NCI-H1105 (cell line): ENCODE measurements at regions not wholly inside any gene's neighbourhood (a gene's known extent, or its start where the extent isn't known, plus 50 kb on each side); places are given as distances from the start of the nearest gene placed in this dataset.

ENCODE experiments used
- DNase-seq: peaks from one replicate; lab custom pipeline; 2025; lab: John Stamatoyannopoulos, UW

DNA sequence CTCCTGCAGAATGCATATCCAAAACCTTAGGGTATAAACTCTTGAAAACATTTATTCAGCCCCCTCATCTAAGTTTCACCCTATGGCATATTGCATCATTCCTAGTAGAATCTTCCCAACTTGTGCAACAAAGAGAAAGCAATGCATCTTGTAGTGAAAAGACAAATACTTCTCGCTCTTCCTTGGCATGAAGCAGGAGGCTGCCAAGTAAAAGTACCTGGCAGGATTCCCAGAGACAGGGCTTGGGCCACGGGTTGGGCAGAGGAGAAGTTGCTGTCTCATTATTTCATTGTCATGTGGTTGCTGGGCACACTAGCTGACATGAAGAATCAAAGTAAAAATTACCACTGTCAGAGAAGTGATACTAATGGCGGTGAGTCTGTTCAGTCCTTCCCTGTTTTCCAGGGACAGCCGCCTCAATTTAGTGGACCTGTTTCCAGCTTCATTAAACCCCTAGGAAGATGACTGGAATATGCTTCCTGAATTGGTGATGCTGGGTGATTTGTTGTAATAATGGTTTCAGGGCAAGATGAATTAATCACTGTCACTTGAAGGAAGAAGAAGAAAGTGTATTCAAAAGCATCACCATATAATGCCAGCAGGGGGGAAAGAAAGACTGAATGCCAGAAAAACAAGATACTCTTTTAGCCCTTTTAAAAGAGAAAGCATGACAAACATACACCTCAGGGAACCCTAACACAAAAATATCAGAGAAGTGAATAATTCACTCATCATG, 380.5 kb upstream of the IGFBP7 start:
- no peak for DNase-seq

DNA sequence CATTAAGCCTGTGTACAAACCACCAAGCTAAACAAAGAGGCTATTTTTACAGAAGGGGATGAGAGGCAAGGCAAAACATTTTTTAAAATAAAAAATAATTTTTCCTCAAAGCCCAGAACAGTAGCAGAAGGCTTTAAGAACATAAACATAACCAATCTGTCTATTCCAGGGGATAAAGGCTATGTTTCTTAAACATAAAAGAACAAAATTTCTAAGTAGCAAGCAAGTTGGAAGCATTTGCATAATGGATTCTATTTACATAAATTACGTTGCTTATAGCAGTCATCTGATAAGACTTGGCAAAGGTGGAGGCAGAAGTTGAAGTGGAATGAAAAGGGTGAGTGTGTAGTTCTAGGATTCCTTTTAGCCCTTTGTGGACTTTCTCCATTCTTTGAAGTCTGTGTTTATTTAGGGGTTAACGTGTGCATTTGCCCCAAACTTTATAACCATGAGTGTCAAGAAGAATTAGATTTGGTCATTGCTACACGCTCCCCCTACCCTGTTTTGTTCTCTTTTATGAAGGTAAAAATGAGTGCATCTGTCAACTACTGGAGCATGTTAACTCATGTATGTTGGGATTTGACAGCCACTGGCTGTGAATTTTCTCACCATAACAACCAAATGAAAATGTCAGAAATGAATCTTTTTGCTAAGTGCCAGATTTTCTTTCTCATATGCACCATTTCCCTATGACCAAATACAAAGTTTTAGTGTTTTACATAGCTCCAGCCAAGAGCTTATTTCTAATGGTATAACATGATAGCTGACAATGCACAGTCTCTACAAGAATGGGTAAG, 378.4 kb upstream of the IGFBP7 start:
- no peak for DNase-seq

GRCh38 chr4:57475424-57475823, 365.2 kb upstream of the IGFBP7 start:
- DNase-seq: no peak

DNA sequence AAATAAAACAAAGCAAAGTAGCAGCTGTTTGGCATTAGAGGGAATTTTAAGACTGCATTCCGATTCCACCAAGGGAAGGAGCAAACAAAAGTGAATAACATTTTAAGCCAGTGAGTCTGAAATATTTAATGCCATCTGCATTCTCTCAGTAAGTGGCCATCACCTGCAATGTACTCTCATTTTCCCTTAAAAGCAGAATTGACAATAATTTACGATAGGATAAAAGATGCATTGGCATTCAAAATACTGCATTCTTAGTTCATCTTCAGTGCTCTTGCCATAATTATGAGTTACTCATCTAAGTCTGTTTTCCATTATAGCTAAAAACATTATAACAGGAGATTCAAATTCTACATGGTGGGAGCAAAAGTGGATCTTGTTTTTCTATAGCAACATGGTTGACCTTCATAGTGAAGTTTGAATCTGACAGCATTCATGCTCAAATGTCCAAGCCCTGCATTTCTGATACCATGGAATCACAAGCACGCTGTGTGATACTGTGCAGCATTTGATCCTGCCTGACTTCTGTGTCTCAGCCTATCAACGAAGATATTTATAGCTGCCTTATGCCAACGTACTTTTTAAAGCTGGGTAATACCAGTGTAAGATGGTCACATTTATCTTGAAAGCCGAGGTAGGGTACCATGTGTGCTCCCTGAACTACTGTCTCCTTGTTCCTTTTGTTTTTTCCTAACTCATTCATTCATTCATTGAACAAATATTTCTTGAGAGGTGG, 355.3 kb upstream of the IGFBP7 start:
- no peak for DNase-seq

DNA sequence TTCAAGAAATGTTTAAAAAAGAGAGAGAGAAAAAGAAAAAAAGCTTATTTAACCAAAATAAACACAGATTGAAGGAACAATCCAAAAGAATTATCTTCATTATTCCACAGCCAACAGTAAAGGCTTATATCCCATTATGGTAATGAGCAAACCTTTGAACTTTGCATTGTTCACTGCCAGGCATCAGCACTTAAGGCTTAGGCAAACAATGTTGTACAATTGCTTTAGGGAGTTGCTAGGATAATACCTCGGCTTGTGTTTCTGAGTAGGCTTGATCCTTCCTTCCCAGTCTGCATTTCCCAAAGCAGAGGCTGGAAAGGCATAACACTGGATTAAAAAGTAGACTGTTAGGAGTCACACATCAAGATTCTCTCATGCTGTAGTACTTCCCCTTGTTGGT, 352.7 kb upstream of the IGFBP7 start:
- DNase-seq: no peak

GRCh38 chr4:57460967-57461366, 350.8 kb upstream of the IGFBP7 start:
- DNase-seq: no peak

GRCh38 chr4:57448901-57449300, 338.7 kb upstream of the IGFBP7 start:
- no peak for DNase-seq

DNA sequence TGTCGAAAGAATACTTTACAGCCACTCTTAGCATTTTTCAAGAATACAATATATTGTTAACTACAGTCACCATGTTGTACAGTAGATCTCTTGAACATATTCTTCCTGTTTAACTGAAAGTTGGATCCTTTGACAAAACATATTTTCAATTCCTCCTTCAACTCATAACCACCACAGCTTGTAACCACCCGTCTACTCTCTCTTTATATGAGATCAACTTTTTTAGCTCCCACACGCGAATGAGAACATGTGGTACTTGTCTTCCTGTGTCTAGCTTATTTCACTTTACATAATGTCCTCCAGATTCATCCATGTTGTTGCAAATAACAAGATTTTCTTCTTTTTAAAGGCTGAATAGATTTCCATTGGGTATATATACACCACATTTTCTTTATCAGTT, 338.3 kb upstream of the IGFBP7 start:
- DNase-seq: no peak

DNA sequence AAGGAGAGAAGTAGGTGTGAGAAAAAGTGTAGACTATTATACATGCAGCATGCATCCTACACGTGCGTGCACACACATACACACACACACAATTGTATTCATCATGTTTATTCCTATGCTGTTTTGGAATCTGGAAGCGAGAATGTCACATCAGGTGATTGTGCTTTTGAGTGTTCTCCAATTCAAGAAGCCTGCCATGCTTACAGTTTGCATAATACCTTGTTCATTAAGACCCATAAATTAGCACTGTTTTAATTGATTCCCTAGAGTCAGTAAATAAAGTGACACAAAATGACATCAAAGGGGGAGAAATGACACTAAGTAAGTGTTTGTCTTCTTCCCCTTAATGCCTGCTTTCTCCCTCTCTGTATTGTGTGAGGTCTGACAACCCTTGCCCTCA, 336.1 kb upstream of the IGFBP7 start:
- no peak for DNase-seq

GRCh38 chr4:57445686-57446085, 335.5 kb upstream of the IGFBP7 start:
- DNase-seq: no peak

- no peak for DNase-seq
These were observed 334.5 kb upstream of the IGFBP7 start for GRCh38 chr4:57444671-57445070.

- no peak for DNase-seq
These were observed 333.6 kb upstream of the IGFBP7 start for GRCh38 chr4:57443787-57444186.

GRCh38 chr4:57443308-57443707, 333.1 kb upstream of the IGFBP7 start:
- DNase-seq: peak; percentile 17

- DNase-seq: no peak
These were observed 332.7 kb upstream of the IGFBP7 start for GRCh38 chr4:57442831-57443291.

DNA sequence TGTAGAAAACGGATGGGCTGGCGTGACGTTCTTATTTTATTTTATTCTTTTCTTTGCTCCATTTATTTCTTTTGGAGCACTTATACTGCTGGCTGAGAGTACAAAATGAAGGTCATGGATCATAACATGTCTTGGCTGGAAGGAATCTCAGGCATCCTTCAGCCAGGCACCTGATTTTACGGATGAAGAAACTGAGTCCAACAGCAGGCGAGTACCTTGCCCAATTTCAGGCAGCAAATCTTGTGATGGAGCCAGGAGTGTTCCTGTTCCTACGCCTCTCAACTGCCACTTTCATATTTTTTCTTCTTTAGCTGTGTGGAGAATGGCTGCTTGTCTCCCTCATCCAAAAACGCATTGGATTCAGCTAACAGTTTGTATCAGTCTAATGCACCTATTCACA, 332.1 kb upstream of the IGFBP7 start:
- DNase-seq: no peak

DNA sequence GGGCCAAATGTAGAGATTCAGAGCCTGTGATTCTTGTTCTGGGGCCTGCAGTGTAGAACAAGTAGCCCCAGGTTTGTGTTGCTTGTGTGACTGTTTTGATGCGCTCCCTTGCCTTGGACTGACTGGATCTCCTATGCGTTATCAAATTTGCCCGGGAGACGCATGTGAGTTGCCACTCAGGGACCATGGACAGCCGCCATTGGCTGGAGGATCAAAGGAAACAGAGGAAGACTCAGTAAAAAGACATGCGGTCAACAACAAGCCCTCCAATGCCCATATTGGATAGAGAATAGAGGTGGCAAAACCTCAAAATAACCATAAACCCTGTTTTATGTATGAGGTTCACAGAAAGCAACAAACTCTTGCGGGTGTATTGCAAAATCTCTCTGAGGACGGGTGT, 327.5 kb upstream of the IGFBP7 start:
- DNase-seq: no peak

GRCh38 chr4:57435300-57435699, 325.1 kb upstream of the IGFBP7 start:
- no peak for DNase-seq

GRCh38 chr4:57430726-57431125, 320.5 kb upstream of the IGFBP7 start:
- no peak for DNase-seq

DNA sequence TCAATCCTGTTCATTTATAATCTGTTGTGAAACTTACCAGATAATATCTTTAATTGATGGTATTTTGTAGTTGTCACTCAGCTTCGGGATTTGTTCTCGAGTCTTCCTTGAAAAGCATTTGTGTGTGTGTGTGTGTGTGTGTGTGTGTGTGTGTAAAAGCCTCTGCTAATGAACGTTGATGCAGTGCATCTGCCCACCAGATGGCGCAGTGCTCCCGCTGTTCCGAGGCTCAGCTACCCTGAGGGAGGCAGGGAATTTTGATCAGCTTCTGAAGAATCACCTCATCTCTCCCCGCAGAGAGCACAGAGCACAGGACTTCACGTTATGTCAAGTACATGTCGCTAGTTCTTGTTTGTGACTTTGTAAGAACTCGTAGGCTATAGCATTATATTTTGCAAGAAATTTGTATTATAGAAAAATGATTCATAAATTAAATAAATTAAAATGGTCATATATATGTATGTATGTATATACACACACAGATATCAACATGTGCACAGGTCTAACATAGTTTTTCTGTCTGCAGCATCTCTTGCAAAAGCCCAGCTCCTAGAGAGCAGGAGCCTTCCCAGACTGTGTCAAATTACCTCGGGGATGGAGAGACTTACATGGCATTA, 316.7 kb upstream of the IGFBP7 start:
- DNase-seq: peak; percentile 60

DNA sequence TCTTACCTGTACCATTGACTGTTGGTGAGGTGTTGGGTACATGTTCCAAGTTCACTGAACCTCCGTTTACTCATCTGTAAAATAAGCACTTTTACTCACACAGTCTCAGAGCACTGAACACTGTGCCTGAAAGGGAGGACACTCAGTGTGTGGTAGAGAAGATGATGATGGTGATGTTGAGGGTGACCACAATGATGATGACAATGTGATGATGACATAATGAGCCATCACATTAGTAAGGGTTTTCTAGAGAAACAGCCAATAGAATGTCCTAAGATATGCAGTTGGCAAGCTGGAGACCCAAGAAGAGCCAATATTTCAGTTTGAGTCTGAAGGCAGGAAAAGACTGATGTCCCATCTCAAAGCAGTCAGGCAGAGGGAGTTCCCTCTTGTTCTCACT, 315.4 kb upstream of the IGFBP7 start:
- no peak for DNase-seq

- DNase-seq: no peak
These were observed 314.2 kb upstream of the IGFBP7 start for GRCh38 chr4:57424232-57424897.

DNA sequence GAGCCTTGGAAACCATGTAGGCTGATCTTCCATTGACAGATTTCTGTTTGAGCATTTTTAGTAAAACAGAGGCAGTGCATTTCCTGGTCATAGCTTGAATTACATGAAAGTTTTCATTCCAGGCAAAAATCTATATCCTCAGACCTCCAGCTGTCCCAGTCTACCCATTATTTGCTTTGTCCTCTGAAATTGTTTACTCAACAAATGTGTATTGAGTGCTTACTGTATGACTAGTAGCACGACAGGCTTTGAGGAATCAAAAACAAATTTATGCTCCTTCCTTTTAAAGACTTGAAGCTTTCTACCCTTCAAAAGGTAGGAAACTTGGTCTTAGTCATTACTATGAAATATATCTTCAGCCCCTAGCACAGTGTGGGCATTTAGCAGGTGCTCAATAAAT, 307.9 kb upstream of the IGFBP7 start:
- no peak for DNase-seq
